NB4 (cell line): ENCODE measurements at regions not wholly inside any gene's neighbourhood (a gene's known extent, or its start where the extent isn't known, plus 50 kb on each side); places are given as distances from the start of the nearest gene placed in this dataset.

Experiments
- DNase-seq: peaks from one replicate; pipeline ENCODE4 v3.0.0; 2010; ENCODE audit warnings: low read depth
- H3K4me3 ChIP-seq: one replicate; pipeline ENCODE4 v1.5.1; 2011; ENCODE audit warnings: mild to moderate bottlenecking, low read depth, low read length, moderate library complexity
- MAX ChIP-seq: IDR thresholded peaks from 2 replicates; pipeline ENCODE4 v1.6.1; 2011; ENCODE audit warnings: low read depth, low read length
- MYC ChIP-seq: IDR thresholded peaks from 2 replicates; pipeline ENCODE4 v1.6.1; 2011; ENCODE audit warnings: low read depth, low read length
- POLR2A ChIP-seq: IDR thresholded peaks from 2 replicates; pipeline ENCODE4 v1.6.1; 2011; ENCODE audit warnings: mild to moderate bottlenecking; ENCODE audit not compliant: insufficient read length; ENCODE audit errors: extremely low read depth
- TF ChIP-seq, protein P1 (sequence below): IDR thresholded peaks from one replicate; pipeline ENCODE4 v1.5.1; 2012; ENCODE audit warnings: low read depth, low read length

GRCh38 chr1:81305997-81306452, 494.7 kb upstream of the ADGRL2 start:
- TF ChIP-seq, protein P1, sequence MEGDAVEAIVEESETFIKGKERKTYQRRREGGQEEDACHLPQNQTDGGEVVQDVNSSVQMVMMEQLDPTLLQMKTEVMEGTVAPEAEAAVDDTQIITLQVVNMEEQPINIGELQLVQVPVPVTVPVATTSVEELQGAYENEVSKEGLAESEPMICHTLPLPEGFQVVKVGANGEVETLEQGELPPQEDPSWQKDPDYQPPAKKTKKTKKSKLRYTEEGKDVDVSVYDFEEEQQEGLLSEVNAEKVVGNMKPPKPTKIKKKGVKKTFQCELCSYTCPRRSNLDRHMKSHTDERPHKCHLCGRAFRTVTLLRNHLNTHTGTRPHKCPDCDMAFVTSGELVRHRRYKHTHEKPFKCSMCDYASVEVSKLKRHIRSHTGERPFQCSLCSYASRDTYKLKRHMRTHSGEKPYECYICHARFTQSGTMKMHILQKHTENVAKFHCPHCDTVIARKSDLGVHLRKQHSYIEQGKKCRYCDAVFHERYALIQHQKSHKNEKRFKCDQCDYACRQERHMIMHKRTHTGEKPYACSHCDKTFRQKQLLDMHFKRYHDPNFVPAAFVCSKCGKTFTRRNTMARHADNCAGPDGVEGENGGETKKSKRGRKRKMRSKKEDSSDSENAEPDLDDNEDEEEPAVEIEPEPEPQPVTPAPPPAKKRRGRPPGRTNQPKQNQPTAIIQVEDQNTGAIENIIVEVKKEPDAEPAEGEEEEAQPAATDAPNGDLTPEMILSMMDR = no peak
- TF ChIP-seq MYC = no peak
- no peak for TF ChIP-seq MAX
- no peak for TF ChIP-seq POLR2A
- DNase-seq = peak; percentile 26
- no peak overlapping the region for H3K4me3 ChIP-seq

DNA sequence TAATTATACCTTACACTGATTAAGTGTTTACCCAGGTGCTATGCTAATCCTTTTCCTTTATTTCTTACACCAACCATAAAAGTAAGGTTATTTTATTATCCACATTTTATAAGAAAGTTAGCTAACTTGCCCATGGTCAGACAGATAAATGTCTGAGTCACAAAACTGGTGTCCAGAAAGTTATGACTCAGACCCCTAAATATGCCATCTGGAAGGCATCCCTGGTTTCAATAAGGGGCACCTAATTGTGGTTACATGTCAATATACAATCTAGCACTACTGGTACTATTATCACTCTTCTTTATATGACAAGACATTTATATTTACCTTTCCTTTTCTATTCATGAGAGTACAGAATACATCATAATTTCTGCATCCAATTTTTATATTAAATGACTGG, 496.5 kb upstream of the ADGRL2 start:
- no peak for TF ChIP-seq POLR2A
- no peak for TF ChIP-seq MAX
- no peak for TF ChIP-seq MYC
- TF ChIP-seq, protein P1 = no peak
- no peak overlapping the region for H3K4me3 ChIP-seq
- DNase-seq = no peak

- no peak for DNase-seq
- no peak overlapping the region for H3K4me3 ChIP-seq
- TF ChIP-seq MYC = no peak
- no peak for TF ChIP-seq POLR2A
- TF ChIP-seq, protein P1 = no peak
- no peak for TF ChIP-seq MAX
Observed at GRCh38 chr1:81299892-81300291, 500.8 kb upstream of the ADGRL2 start.

DNA sequence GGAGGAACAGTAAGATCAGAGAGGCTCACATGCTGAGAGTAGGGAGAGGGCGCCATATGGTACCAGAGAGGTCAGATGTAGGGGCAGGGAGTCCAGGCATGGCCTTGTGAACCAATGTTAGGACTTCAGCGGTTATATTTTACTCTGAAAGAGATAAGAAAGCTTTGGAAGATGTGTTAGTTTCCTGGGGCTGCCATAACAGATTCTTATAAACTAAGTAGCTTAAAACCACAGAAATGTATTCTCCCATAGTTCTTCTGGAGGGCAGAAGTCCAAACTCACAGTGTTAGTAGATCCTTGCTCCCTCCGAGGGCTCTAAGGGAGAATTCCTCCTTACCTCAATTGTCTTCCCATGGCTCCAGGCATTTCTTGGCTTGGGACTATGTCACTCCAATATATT, 502.5 kb upstream of the ADGRL2 start:
- TF ChIP-seq, protein P1 = no peak
- TF ChIP-seq POLR2A (no peak), MAX (no peak), MYC (no peak)
- DNase-seq = no peak
- H3K4me3 ChIP-seq = no peak overlapping the region

- no peak for DNase-seq
- TF ChIP-seq POLR2A (no peak), MAX (no peak), MYC (no peak)
- TF ChIP-seq, protein P1 = no peak
Observed at GRCh38 chr1:81296601-81297000, 504.1 kb upstream of the ADGRL2 start.

More at GRCh38 chr1:81296601-81297000, 504.1 kb upstream of the ADGRL2 start:
- H3K4me3 ChIP-seq = no peak overlapping the region
